Endothelial cell of umbilical vein (primary cell): ENCODE measurements at regions not wholly inside any gene's neighbourhood (a gene's known extent, or its start where the extent isn't known, plus 50 kb on each side); places are given as distances from the start of the nearest gene placed in this dataset.

Source experiments
- BruUV-seq: library from RNA; stranded (reverse); fragments of 400-500 nt; replicated peaks from 2 replicates; lab custom pipeline; 2021; lab: Mats Ljungman, UMichigan
- CTCF ChIA-PET: fragments of 300-600, 350-600 bp; sonication (Branson Sonifier 250); formaldehyde crosslinking; loops from one replicate; lab custom pipeline; 2021; ENCODE audit warnings: antibody characterized with exemption, inconsistent platforms; lab: Charles Lee
- POLR2A ChIA-PET: fragments of 300-600, 350-600 bp; sonication (Branson Sonifier 250); formaldehyde crosslinking; loops from one replicate; lab custom pipeline; 2021; ENCODE audit warnings: antibody characterized with exemption, inconsistent platforms; lab: Charles Lee
- DNase-seq: peaks from one replicate; pipeline ENCODE4 v3.0.0-alpha.2; 2011; ENCODE audit warnings: low read depth, low spot score
- FAIRE-seq: peaks from 2 replicates; lab custom pipeline; 2011; peaks lifted over from hg19 to GRCh38; lab: Jason Lieb, UNC
- H2AFZ ChIP-seq: 2 replicates; pipeline ENCODE4 v1.6.0; 2012; ENCODE audit warnings: low read depth, low read length, control low read depth, inconsistent platforms
- H3K27ac ChIP-seq: 2 replicates; pipeline ENCODE4 v1.5.1; 2011; ENCODE audit warnings: low read depth, mild to moderate bottlenecking, control low read depth, low read length, moderate library complexity; ENCODE audit not compliant: insufficient read depth
- H3K27me3 ChIP-seq, 2 experiments: 2 replicates each; pipeline versions ENCODE4 v1.6.0 to v1.6.1; 2011; ENCODE audit warnings: low read length in 2 of 2, mixed read lengths in 1 of 2; ENCODE audit not compliant: control insufficient read depth in 2 of 2, insufficient read depth in 2 of 2
- H3K36me3 ChIP-seq, 2 experiments: 2 replicates in 1 of 2; 3 replicates in 1 of 2; pipeline ENCODE4 v1.5.1; 2011; ENCODE audit warnings: low read length in 2 of 2, mild to moderate bottlenecking in 1 of 2, moderate library complexity in 1 of 2; ENCODE audit not compliant: control insufficient read depth in 2 of 2, insufficient read depth in 2 of 2; ENCODE audit errors: extremely low read depth in 1 of 2
- H3K4me1 ChIP-seq: 3 replicates; pipeline ENCODE4 v1.5.1; 2011; ENCODE audit warnings: mild to moderate bottlenecking, low read length; ENCODE audit not compliant: control insufficient read depth, insufficient read depth; ENCODE audit errors: extremely low read depth
- H3K4me2 ChIP-seq: 2 replicates; pipeline ENCODE4 v1.6.1; 2011; ENCODE audit warnings: low read length, control low read depth, mixed read lengths; ENCODE audit not compliant: insufficient read depth
- H3K4me3 ChIP-seq, 3 experiments: fragments of 200-600 bp in 1 of 3; sonication (generic), shearing (Covaris generic) in 1 of 3; replicated peaks in 1 of 3; 2 replicates each; pipeline ENCODE4 v1.5.1; 2011 to 2016; ENCODE audit warnings: control low read depth in 3 of 3, low read length in 3 of 3, mild to moderate bottlenecking in 2 of 3, inconsistent platforms in 1 of 3, low read depth in 1 of 3, moderate library complexity in 1 of 3; ENCODE audit not compliant: insufficient read depth in 1 of 3
- H3K79me2 ChIP-seq: 2 replicates; pipeline ENCODE4 v1.6.0; 2012; ENCODE audit warnings: low read length, inconsistent platforms; ENCODE audit not compliant: control insufficient read depth, insufficient read depth
- H3K9ac ChIP-seq: replicated peaks from 2 replicates; pipeline ENCODE3; 2011; ENCODE audit warnings: low read length, control low read depth; ENCODE audit not compliant: insufficient read depth; ENCODE audit errors: extremely low read depth
- H3K9me1 ChIP-seq: replicated peaks from 3 replicates; pipeline ENCODE4 v1.6.0; 2011; ENCODE audit warnings: mild to moderate bottlenecking, low read length; ENCODE audit not compliant: control insufficient read depth, insufficient read depth; ENCODE audit errors: extremely low read depth
- H3K9me3 ChIP-seq: replicated peaks from 2 replicates; pipeline ENCODE4 v1.5.1; 2012; ENCODE audit warnings: low read length, inconsistent platforms; ENCODE audit not compliant: control insufficient read depth, insufficient read depth
- H4K20me1 ChIP-seq: replicated peaks from 2 replicates; pipeline ENCODE3; 2011; ENCODE audit warnings: mild to moderate bottlenecking, low read length; ENCODE audit not compliant: control insufficient read depth, insufficient read depth; ENCODE audit errors: extremely low read depth
- CTCF ChIP-seq, 2 donors: IDR thresholded peaks; 1 replicate in 1 of 2; 2 replicates in 1 of 2; pipeline ENCODE4 v1.5.1; 2011; ENCODE audit warnings: low read length in 2 of 2, mild to moderate bottlenecking in 2 of 2, moderate library complexity in 2 of 2, control low read depth in 1 of 2, inconsistent platforms in 1 of 2, low read depth in 1 of 2; ENCODE audit not compliant: insufficient read depth in 1 of 2; ENCODE audit errors: extremely low read depth in 1 of 2
- EZH2 ChIP-seq: IDR thresholded peaks from 2 replicates; pipeline ENCODE4 v1.6.1; 2012; ENCODE audit warnings: borderline replicate concordance, low read depth, mild to moderate bottlenecking, moderate library complexity, low read length, inconsistent platforms; ENCODE audit not compliant: severe bottlenecking
- FOS ChIP-seq: IDR thresholded peaks from 2 replicates; pipeline ENCODE4 v1.6.1; 2011; ENCODE audit warnings: mild to moderate bottlenecking, low read length, moderate library complexity, borderline replicate concordance; ENCODE audit not compliant: insufficient read depth
- GATA2 ChIP-seq: IDR thresholded peaks from 2 replicates; pipeline ENCODE4 v1.7.0; 2011; ENCODE audit warnings: low read depth, mild to moderate bottlenecking, moderate library complexity, mixed read lengths, low read length; ENCODE audit not compliant: insufficient read length, insufficient read depth
- JUN ChIP-seq: IDR thresholded peaks from 2 replicates; pipeline ENCODE4 v1.6.1; 2011; ENCODE audit warnings: borderline replicate concordance, low read depth; ENCODE audit not compliant: insufficient read length, insufficient read depth
- MAX ChIP-seq: IDR thresholded peaks from 2 replicates; pipeline ENCODE4 v1.6.1; 2011; ENCODE audit not compliant: insufficient read depth, insufficient read length
- MYC ChIP-seq: IDR thresholded peaks from one replicate; pipeline ENCODE4 v1.6.1; 2011; ENCODE audit warnings: mild to moderate bottlenecking, low read depth, low read length
- POLR2A ChIP-seq: IDR thresholded peaks from 2 replicates; pipeline ENCODE4 v1.6.1; 2012; ENCODE audit warnings: low read depth, mild to moderate bottlenecking, control low read depth, low read length
- POLR2AphosphoS5 ChIP-seq: IDR thresholded peaks from 2 replicates; pipeline ENCODE4 v1.6.1; 2012; ENCODE audit warnings: low read depth, mild to moderate bottlenecking, control low read depth, low read length, moderate library complexity; ENCODE audit not compliant: insufficient read depth
- dilution Hi-C: fragments of 300-500 bp; cut with MboI; formaldehyde crosslinking; loops from one replicate; pipeline ENCODE4 v1.15.0; 2019; ENCODE audit warnings: low sequenced_read_pairs; ENCODE audit not compliant: extremely low pct_ligation_motif_present
- intact Hi-C: fragments of 100-400 bp; cut with micrococcal nuclease; formaldehyde crosslinking; loops from one replicate; pipeline ENCODE4 v1.10.0; 2022

- ChIA-PET CTCF (no interaction called here), POLR2A (no interaction called here)
- no peak overlapping the region for H3K9ac ChIP-seq
- no peaks in the 10 kb centered on the region for H3K36me3 ChIP-seq
- BruUV-seq: no TSS peak
- no peak overlapping the region for H2AFZ ChIP-seq
- intact Hi-C loops (no loop called here), dilution Hi-C loops (no loop called here)
- H3K9me3 ChIP-seq: no peaks in the 10 kb centered on the region
- no peak overlapping the region for H3K4me2 ChIP-seq
- no peaks in the 10 kb centered on the region for H3K79me2 ChIP-seq
- H3K27ac ChIP-seq: no peak overlapping the region
- H3K9me1 ChIP-seq: no peaks in the 10 kb centered on the region
- H3K27me3 ChIP-seq: peaks cover 21 to 23% of the 10 kb centered on the region in 2 experiments
- H4K20me1 ChIP-seq: no peaks in the 10 kb centered on the region
- FAIRE-seq (no peak), DNase-seq (no peak)
- H3K4me3 ChIP-seq: no peak overlapping the region
- H3K4me1 ChIP-seq: no peaks in the 10 kb centered on the region
- TF ChIP-seq JUN (no peak), POLR2AphosphoS5 (no peak), GATA2 (no peak), MYC (no peak), FOS (no peak), MAX (no peak), EZH2 (no peak), POLR2A (no peak), CTCF (IDR thresholded peaks at IDR 0.05; ENCODE audit: extremely low read depth in 1 of 2, insufficient read depth in 1 of 2, low read depth in 1 of 2, low read length in 2 of 2) (no peak)
These were observed 247.0 kb downstream of the SNX10 start for GRCh38 chr7:26538689-26539088.
